ENCODE measurements at regions not wholly inside any gene's neighbourhood (a gene's known extent, or its start where the extent isn't known, plus 50 kb on each side); places are given as distances from the start of the nearest gene placed in this dataset.

- peak; percentile 93 for DNase-seq (ENCODE audit: low spot score)
Observed at GRCh38 chr6:6918216-6918983, 189.4 kb upstream of the RREB1 start.

GRCh38 chr6:6919173-6919572 lies 188.6 kb upstream of the RREB1 start:
- no peak for DNase-seq (ENCODE audit: low spot score)

- DNase-seq (ENCODE audit: low spot score): no peak
Observed at GRCh38 chr6:6920114-6920986, 187.4 kb upstream of the RREB1 start.

GRCh38 chr6:6920987-6921313 lies 186.8 kb upstream of the RREB1 start:
- no peak for DNase-seq (ENCODE audit: low spot score)

GRCh38 chr6:6922166-6922565 lies 185.6 kb upstream of the RREB1 start:
- DNase-seq (ENCODE audit: low spot score): no peak

- no peak for DNase-seq (ENCODE audit: low spot score)
Observed at GRCh38 chr6:6923605-6924004, 184.2 kb upstream of the RREB1 start.

GRCh38 chr6:6924708-6925107 lies 183.1 kb upstream of the RREB1 start:
- DNase-seq (ENCODE audit: low spot score): no peak

GRCh38 chr6:6925391-6926164 lies 182.2 kb upstream of the RREB1 start:
- no peak for DNase-seq (ENCODE audit: low spot score)

- DNase-seq (ENCODE audit: low spot score): no peak
Observed at GRCh38 chr6:6926856-6927255, 180.9 kb upstream of the RREB1 start.

GRCh38 chr6:6927521-6928361 lies 180.0 kb upstream of the RREB1 start:
- peak; percentile 63 for DNase-seq (ENCODE audit: low spot score)

GRCh38 chr6:6930223-6930880 lies 177.4 kb upstream of the RREB1 start:
- DNase-seq (ENCODE audit: low spot score): no peak

GRCh38 chr6:6931071-6932025 lies 176.4 kb upstream of the RREB1 start:
- DNase-seq (ENCODE audit: low spot score): no peak

GRCh38 chr6:6932341-6932740 lies 175.4 kb upstream of the RREB1 start:
- DNase-seq (ENCODE audit: low spot score): no peak

GRCh38 chr6:6932968-6933367 lies 174.8 kb upstream of the RREB1 start:
- DNase-seq (ENCODE audit: low spot score): no peak

GRCh38 chr6:6940031-6941025 lies 167.4 kb upstream of the RREB1 start:
- no peak for DNase-seq (ENCODE audit: low spot score)

- no peak for DNase-seq (ENCODE audit: low spot score)
Observed at GRCh38 chr6:6941201-6941600, 166.6 kb upstream of the RREB1 start.

- DNase-seq (ENCODE audit: low spot score): no peak
Observed at GRCh38 chr6:6942091-6942490, 165.7 kb upstream of the RREB1 start.

GRCh38 chr6:6942831-6943230 lies 164.9 kb upstream of the RREB1 start:
- DNase-seq (ENCODE audit: low spot score): peak; percentile 51

- no peak for DNase-seq (ENCODE audit: low spot score)
Observed at GRCh38 chr6:6943421-6943820, 164.3 kb upstream of the RREB1 start.

Data from SW480 (cell line).